Heart right ventricle (tissue), 16 donors: ENCODE measurements at regions not wholly inside any gene's neighbourhood (a gene's known extent, or its start where the extent isn't known, plus 50 kb on each side); places are given as distances from the start of the nearest gene placed in this dataset.

Source experiments
- ATAC-seq, 8 donors: fragments of 200-7000 bp; cut with Tn5 transposase; one replicate each; pipeline ENCODE4 v1.9.1; 2020; ENCODE audit warnings: mild to moderate bottlenecking in 8 of 8, moderate library complexity in 8 of 8, moderate number of reproducible peaks in 1 of 8
- DNase-seq, 2 donors: peaks; one replicate each; pipeline ENCODE4 v3.0.0-alpha.2; 2020
- H3K27ac ChIP-seq, 10 donors: fragments of 200-600 bp; sonication (generic) in 2 of 10; one replicate each; pipeline versions ENCODE4 v1.5.0 to v1.8.0; 2020 to 2022; ENCODE audit warnings: mild to moderate bottlenecking in 3 of 10
- H3K27me3 ChIP-seq, 7 donors: fragments of 200-600 bp; one replicate each; pipeline ENCODE4 v1.8.0; 2021 to 2022; ENCODE audit warnings: mild to moderate bottlenecking in 2 of 7
- H3K36me3 ChIP-seq, 9 donors: fragments of 200-600 bp; sonication (generic) in 1 of 9; one replicate each; pipeline versions ENCODE4 v1.5.0 to v1.8.0; 2020 to 2022; ENCODE audit warnings: mild to moderate bottlenecking in 2 of 9
- H3K4me1 ChIP-seq, 9 donors: fragments of 200-600 bp; sonication (generic) in 1 of 9; one replicate each; pipeline versions ENCODE4 v1.5.0 to v1.8.0; 2020 to 2022; ENCODE audit warnings: mild to moderate bottlenecking in 4 of 9
- H3K4me3 ChIP-seq, 10 donors: fragments of 200-600 bp; sonication (generic) in 2 of 10; one replicate each; pipeline versions ENCODE4 v1.5.0 to v1.8.0; 2020 to 2022; ENCODE audit warnings: mild to moderate bottlenecking in 7 of 10, moderate library complexity in 2 of 10
- H3K9me3 ChIP-seq, 11 donors: fragments of 200-600 bp in 10 of 11; sonication (generic) in 2 of 11; one replicate each; pipeline versions ENCODE4 v1.5.0 to v1.8.0; 2013 to 2022; ENCODE audit warnings: mild to moderate bottlenecking in 2 of 11, control low read depth in 1 of 11, moderate library complexity in 1 of 11
- WGBS, 2 donors: extraction: QIAGEN DNeasy Blood & Tissue Kit; methylation state at CpG; one replicate each; pipeline ENCODE4 v1.1.7; 2013; ENCODE audit warnings: inconsistent platforms in 1 of 2; 5-methylcytosine and 5-hydroxymethylcytosine counted together
- intact Hi-C, 10 donors: fragments of 100-400 bp; cut with DNase I; formaldehyde crosslinking; loops; one replicate each; pipeline versions ENCODE4 v1.11.1 to v1.14.2; 2022
- TF ChIP-seq, protein P1 (sequence below), 9 donors: fragments of 200-600 bp; sonication (generic) in 2 of 9; IDR thresholded peaks; one replicate each; pipeline versions ENCODE4 v1.5.0 to v1.8.0; 2021 to 2022; ENCODE audit warnings: antibody characterized with exemption in 9 of 9, mild to moderate bottlenecking in 5 of 9, moderate library complexity in 1 of 9
- donor health status: Arrhythmogenic right ventricular cardiomyopathy.
- donor health status: ischemic (EF 13 %, LVEDD 7.1; RV severe dilation, severe dysfunction).
- donor health status: healthy with polysubstance abuse.
- donor health status: DM: no; HTN: yes; CAD: no.
- donor health status: DM: no; HTN: no; CAD: no.
- donor health status: ischemic (EF 25% LVEDD 6.9; RV normal size, moderate dysfunction).
- donor health status: ischemic (EF 25% LVEDD 5.7; RV mildly dilated, moderate dysfunction).
- donor health status: healthy.
- donor health status: DM: yes; HTN: yes; CAD: no.
- donor health status: Ischemic cardiomyopathy.
- donor health status: ischemic (EF 35%, LVEDD 5.7; RV mildly dilated, moderate dysfunction).
- donor health status: nonischemic (EF 11% LVEDD 7.7; RV severe dilation, severe dysfunction).
- donor health status: DM: yes; HTN: yes; CAD: no.
- donor health status: PGD.
- donor health status: ischemic (EF 29% LVEDD 5.4; RV normal size, mild dysfunction).
- donor health status: nonischemic (EF 23%, LVEDD 6.1; RV moderate dilation, normal function).

DNA sequence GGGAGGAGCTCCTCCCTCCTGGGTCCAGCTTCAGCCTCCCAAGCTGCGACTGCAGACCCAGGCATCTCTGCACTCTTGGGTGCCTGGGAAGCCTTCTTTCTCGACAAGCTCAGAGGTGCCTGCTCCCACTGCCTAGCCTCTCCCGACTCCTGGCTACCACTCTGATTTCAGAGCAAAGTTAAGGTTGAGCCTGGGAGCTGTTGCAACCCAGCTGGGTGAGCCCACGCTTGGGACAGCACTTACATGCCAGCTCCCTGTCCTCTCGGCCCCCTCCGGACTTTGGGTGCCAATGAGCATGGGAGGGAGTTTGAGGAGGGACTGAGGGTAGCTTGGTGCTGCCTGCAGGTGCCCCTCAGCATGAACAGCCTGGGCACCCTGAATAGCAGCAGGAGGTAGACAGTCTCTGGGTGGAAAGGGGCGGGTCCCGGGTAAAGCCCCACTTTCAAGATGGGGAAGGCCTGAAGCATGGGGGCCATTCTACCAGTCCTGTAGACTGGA, 1383.4 kb upstream of the PCDH20 start:
- no peak for ATAC-seq
- Histone ChIP-seq H3K27me3 (no peaks in the 10 kb centered on the region), H3K27ac (no peak overlapping the region), H3K9me3 (peaks cover 0 to 8% (median 0%) of the 10 kb centered on the region in 11 donors), H3K4me3 (no peak overlapping the region), H3K4me1 (no peaks in the 10 kb centered on the region), H3K36me3 (no peaks in the 10 kb centered on the region)
- DNase-seq: no peak
- intact Hi-C loops: no loop called here
- TF ChIP-seq, protein P1, sequence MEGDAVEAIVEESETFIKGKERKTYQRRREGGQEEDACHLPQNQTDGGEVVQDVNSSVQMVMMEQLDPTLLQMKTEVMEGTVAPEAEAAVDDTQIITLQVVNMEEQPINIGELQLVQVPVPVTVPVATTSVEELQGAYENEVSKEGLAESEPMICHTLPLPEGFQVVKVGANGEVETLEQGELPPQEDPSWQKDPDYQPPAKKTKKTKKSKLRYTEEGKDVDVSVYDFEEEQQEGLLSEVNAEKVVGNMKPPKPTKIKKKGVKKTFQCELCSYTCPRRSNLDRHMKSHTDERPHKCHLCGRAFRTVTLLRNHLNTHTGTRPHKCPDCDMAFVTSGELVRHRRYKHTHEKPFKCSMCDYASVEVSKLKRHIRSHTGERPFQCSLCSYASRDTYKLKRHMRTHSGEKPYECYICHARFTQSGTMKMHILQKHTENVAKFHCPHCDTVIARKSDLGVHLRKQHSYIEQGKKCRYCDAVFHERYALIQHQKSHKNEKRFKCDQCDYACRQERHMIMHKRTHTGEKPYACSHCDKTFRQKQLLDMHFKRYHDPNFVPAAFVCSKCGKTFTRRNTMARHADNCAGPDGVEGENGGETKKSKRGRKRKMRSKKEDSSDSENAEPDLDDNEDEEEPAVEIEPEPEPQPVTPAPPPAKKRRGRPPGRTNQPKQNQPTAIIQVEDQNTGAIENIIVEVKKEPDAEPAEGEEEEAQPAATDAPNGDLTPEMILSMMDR (IDR thresholded peaks at IDR 0.05): no peak
- WGBS, 2 donors: 78 to 86% methylated on average over 8 of the region's 8 CpGs

DNA sequence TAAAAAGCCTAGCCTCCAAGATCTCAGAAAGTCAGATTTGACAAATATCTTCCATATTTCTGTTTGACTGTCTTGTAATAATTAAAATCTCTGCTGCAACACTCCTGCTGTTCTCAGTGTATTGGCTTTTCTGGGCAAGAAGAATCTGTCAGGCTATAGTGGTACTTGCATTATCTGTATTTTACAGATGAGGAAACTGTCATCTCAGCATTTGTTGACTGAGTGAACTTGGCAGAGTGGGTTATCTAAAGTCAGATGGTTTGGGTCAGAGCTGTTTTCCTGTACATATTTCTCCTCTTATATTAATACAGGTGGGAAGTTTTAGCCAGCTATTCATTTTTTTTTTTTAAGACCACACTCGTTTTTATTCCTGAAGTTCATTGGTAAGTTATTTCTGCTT, 1378.2 kb upstream of the PCDH20 start:
- TF ChIP-seq, protein P1 (IDR thresholded peaks at IDR 0.05): no peak
- DNase-seq: no peak
- Histone ChIP-seq H3K4me1 (no peaks in the 10 kb centered on the region), H3K36me3 (no peaks in the 10 kb centered on the region), H3K4me3 (no peak overlapping the region), H3K27me3 (no peaks in the 10 kb centered on the region), H3K27ac (no peak overlapping the region), H3K9me3 (peaks cover 0 to 4% (median 0%) of the 10 kb centered on the region in 11 donors)
- intact Hi-C loops: no loop called here
- WGBS, 2 donors: 51 to 58% methylated on average over 1 of the region's 1 CpG
- no peak for ATAC-seq

DNA sequence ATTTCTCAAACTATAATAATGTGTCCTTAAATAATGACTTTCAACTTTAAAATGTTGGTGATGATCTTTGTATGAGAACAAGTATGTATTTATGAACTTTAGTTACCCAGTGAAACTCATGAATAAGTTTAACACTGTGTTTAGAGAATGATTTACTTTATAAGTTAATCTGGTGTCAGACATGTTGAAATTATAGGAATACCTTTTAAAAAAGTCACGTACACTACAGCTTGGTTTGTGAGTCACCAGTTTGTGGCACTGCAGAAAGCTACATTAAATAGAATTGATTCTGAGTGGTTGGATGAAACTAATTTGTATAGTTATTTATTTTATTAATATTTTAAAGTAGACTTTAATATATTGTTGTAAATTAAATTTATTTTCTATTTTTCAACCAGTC, 1366.2 kb upstream of the PCDH20 start:
- DNase-seq: no peak
- TF ChIP-seq, protein P1 (IDR thresholded peaks at IDR 0.05): no peak
- Histone ChIP-seq H3K4me3 (no peak overlapping the region), H3K27ac (no peak overlapping the region), H3K27me3 (no peaks in the 10 kb centered on the region), H3K9me3 (peaks cover 0 to 16% (median 0%) of the 10 kb centered on the region in 11 donors), H3K4me1 (no peaks in the 10 kb centered on the region), H3K36me3 (no peaks in the 10 kb centered on the region)
- no peak for ATAC-seq
- 77 to 87% methylated on average over 1 of the region's 1 CpG for WGBS, 2 donors
- intact Hi-C loops: no loop called here

DNA sequence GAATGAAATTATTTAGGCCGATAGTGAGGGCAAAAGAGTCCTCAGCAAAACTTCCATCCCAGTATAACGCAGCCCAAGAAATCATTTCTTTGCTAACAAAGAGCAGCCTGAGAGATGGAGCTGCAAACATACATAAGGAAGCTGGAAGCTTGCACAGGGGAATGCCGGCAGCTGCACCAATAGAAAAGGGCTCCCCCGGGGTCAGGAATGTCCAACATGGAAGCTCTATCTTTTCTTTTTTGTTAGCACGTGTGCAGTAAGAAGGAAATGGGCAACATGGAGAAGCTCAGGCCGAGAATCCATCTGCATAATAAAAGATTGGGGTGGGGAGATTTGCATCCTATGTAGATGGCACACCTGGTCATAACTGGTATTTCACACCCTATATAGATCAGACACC, 1363.5 kb upstream of the PCDH20 start:
- Histone ChIP-seq H3K27me3 (no peaks in the 10 kb centered on the region), H3K27ac (no peak overlapping the region), H3K4me1 (no peaks in the 10 kb centered on the region), H3K36me3 (no peaks in the 10 kb centered on the region), H3K4me3 (no peak overlapping the region), H3K9me3 (peaks cover 0 to 10% (median 0%) of the 10 kb centered on the region in 11 donors)
- intact Hi-C loops: no loop called here
- WGBS, 2 donors: 73 to 80% methylated on average over 6 of the region's 6 CpGs
- TF ChIP-seq, protein P1 (IDR thresholded peaks at IDR 0.05): no peak
- DNase-seq (no peak), ATAC-seq (no peak)
